Activated T-cell treated with anti-CD3 and anti-CD28 coated beads, Interleukin-2, amount 50 U/mL, for 1 hour (primary cell): ENCODE measurements at regions not wholly inside any gene's neighbourhood (a gene's known extent, or its start where the extent isn't known, plus 50 kb on each side); places are given as distances from the start of the nearest gene placed in this dataset.

ENCODE experiments used
- DNase-seq: peaks from one replicate; pipeline ENCODE4 v3.0.0-alpha.2; 2020

GRCh38 chr6:43980004-43980795, 147.1 kb downstream of the MRPL14 start:
- DNase-seq = no peak

DNA sequence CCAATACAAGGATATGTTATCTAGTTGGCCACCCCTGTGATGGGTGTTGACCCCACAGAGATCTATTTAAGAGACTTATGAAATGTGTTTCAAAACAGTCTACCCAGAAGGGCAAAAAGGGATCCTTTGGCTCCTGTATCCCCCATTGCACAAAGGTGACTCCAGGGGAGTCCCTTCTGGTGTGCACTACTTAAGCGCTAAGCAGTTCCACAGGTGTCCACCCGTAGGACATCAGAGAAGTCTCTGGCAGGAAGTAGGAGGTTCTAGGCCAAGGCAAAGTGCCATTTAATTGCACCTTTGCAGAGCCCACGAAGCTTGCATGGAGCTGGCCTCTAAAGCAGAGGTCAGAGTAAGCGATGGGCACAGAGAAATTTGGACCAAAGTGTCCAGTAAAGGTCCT, 147.7 kb downstream of the MRPL14 start:
- no peak for DNase-seq

GRCh38 chr6:43978473-43979346, 148.5 kb downstream of the MRPL14 start:
- DNase-seq = no peak

GRCh38 chr6:43977404-43978111, 149.7 kb downstream of the MRPL14 start:
- DNase-seq = no peak

DNA sequence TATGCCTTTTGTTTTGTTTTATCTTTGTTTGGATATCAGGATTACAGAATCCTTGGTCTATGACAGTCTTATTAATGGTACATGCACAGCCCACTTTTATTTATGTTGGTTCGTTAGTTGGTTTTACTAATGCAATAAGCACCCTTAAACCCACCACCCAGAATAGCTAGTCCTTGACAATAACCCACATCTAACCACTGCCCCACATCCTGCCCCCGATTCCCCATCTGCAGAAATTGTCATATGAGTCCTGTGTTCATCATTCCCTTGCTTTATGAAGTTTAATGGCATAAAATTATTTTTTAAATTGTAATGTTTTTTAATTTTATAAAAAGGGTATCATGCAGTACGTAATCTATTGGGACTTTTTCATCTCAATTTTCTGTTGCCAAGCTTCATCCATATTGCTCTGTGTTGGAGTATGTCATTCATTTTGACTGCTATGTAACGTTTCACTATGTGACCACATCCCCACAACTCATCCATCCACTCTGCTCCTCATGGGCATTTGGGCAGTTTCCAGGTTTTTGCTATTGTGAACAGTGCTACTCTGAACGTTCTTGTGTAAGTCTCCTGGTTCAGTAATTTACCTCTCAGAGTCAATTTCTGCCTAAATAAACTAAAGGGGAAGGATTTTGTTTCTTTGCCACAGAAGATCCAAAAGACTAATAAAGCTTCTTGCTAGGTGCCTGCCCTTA, 150.4 kb downstream of the MRPL14 start:
- DNase-seq = no peak

GRCh38 chr6:43974643-43975230, 152.5 kb downstream of the MRPL14 start:
- no peak for DNase-seq

- no peak for DNase-seq
These were observed 153.9 kb downstream of the MRPL14 start for GRCh38 chr6:43973357-43973756.

- no peak for DNase-seq
These were observed 154.3 kb downstream of the MRPL14 start for GRCh38 chr6:43972913-43973300.

DNA sequence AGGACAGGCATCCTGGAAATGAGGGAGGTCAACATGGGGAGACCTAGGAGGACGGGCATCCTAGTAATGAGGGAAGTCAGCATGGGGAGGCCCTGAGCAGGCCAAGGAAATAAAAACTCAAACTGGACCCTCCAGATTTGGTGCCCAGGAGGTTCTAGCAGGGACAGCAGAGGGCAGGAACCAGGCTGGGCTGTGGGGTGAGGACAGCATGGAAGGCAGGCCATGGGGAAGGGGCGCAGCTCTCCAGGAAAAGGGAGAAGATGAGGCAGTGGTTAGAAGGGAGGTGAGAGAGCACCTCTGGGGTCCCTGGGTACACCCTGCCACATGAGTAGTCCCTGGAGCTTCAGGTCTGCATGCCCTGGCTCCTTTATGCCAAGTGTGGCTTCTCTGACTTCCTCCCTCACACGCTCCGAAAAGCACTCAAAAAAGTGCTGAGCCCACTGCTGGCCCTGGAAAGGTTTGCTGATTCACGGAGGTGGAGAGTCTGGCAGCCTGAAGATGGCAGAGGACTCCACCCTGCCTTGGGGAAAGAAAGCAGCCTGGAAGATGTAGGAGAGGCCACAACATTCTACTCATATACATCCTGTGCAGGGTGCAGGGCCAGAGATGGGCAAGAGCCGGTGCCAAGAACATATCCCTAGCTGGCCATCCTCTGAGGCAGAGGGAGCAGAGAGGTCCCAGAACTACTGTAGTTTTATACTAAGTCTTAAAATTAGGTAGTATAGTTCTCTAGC, 154.9 kb downstream of the MRPL14 start:
- DNase-seq = no peak

DNA sequence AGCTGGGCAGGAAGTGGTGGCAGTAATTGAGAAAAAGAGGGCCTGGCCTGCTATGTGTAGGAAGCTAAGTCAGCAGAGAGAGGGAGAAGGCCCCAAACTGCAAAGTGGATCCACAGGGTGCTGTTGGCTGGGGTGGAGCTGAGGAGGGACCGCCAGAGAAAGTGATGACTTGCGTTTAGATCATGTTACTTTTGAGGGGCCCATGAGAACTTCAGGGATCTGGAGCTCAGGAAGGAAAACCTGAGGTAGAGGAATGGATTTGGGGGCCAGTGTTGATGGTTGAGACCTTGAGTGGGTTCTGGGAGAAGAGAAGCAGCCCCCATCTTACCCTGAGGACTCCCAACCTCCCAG, 155.5 kb downstream of the MRPL14 start:
- DNase-seq = no peak

DNA sequence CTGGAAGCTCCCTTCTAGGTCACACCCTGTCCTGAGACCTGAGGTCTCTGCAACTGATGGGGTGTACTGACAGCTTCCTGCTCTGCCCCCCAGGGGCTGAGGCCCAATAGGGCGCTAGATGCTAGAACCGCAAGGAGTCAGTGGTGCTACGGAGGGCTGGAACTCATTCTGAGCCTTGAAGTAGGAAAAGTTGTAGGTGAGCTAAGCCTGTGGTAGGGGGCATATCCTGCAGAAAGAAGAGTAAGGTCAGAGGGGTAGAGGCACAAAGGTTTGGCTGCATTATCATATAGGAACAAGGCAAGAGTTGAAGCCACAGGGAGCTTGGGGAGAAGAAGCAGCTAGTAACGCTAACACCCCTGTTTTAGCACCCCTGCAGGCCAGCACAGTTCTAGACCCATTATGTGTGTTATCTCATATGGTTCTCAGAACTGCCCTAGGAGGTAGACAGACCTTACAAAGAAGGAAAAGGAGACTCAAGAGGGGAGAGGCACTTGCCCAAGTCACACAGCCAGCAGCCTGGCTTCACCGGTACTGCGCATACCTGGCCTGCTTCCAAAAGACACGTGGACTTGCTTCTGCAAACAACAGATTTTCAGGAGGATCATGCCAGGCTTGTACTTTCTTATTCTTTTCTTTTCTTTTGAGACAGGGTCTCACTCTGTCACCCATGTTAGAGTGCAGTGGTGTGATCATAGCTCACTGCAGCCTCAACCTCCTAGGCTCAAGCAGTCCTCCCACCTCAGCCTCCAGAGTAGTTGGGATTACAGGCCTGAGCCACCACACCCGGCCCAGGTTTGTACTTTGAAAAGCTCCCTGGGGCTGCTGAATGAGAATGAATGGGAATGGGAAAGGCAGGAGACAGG, 156.1 kb downstream of the MRPL14 start:
- DNase-seq = no peak

DNA sequence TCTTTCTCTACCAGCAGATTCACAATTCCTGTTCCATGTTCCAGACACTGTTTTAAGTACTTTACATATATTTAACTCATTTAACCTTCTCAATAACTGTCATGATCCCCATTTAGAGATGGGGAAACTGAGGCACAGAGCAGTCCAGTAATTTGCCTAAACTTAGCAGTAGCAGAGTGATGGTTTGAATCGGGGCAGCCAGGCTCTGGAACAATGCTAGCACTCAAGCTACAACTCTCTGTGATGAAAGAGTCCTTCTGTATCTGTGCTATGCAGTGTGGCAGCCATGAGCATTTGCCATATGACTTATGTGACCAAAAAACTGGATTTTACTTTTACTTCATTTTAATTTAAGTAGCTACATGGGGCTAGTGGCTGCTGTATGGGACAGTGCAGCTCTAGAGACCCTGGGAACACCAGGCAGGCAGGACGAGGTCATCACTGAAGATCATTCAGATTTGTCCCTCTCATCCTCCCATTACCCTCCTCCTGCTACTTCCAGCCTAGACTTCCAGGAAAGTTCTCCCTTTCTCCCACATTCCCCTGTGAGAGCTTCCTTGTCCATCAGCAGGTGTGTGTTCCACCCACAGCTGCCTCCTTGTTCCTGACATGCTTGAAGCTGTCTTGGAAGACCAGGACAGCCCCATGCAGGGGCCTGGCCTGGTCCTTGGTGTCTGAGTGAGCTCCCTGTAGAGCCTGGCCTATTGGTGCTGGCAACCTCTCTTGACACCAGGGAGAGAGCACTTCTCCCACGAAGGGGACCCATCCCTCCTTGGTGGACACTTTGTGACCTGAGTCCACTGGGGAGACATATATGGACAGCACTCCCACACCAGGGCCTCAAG, 157.0 kb downstream of the MRPL14 start:
- DNase-seq = no peak

- no peak for DNase-seq
These were observed 157.9 kb downstream of the MRPL14 start for GRCh38 chr6:43969158-43969981.

GRCh38 chr6:43968110-43968965, 158.9 kb downstream of the MRPL14 start:
- no peak for DNase-seq

DNA sequence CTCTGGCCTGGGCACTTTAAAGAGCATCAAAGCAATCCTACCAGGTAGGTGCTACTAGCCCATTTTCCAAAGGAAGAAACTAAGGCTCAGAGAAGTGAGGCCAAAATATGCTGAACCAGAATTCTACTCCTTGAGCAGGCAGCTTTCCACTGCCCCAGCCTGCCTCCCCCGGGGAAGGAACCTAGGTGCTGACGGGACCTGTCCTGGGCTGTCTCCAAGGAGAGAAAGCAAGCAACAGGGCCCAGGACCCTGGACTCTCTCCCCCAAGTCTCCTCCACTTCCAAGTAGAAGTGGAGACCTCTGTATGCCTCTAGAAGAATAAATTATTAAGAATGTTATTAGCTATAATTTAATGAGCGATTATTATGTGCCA, 159.5 kb downstream of the MRPL14 start:
- no peak for DNase-seq

DNA sequence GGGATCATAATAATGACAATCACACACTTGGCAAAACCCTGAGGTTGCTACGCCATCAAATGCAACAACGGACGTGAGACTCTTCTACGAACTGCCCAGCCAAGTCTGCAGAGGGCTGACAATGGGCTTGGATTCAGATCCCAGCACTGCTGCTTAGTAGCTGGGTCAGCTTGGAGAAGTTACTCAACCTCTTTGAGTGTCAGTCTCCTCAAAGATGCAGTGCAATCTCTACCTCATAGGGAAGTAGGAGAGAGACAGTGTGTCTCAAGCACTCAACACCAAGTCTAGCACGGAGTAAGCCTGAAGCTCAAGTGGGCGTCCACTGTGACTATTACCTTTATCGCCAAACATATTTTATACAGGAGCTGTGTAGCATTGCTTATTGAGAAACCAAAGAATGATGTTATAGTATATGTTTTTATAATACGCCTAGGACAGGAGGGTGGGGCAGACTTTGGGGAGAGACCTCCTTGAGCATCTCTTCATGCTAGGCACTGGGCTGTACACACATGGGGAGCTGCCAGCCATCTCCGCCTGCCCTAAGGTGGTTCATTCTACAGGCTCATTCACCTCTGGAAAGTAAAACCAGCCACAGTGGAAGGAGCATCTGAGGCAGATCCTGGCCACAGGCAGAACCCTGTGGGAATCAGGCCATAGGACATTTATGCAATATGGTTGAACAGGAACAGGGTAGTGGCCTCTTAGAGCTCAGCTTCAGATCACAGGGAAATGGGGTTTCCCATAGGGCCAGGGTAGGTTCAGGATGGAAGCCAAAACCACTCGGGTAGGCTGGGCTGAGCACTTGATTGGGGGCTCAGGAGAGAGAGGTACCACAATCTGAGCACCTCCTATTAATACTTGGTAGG, 160.2 kb downstream of the MRPL14 start:
- no peak for DNase-seq

GRCh38 chr6:43966374-43966658, 160.9 kb downstream of the MRPL14 start:
- no peak for DNase-seq
